ENCODE measurements at regions not wholly inside any gene's neighbourhood (a gene's known extent, or its start where the extent isn't known, plus 50 kb on each side); places are given as distances from the start of the nearest gene placed in this dataset.

GRCh38 chr2:138110453-138111083 lies 146.3 kb downstream of the HNMT start:
- no peak for TF ChIP-seq MYC (IDR thresholded peaks at IDR 0.05; ENCODE audit: low read depth, low read length)
- TF ChIP-seq, protein P1, sequence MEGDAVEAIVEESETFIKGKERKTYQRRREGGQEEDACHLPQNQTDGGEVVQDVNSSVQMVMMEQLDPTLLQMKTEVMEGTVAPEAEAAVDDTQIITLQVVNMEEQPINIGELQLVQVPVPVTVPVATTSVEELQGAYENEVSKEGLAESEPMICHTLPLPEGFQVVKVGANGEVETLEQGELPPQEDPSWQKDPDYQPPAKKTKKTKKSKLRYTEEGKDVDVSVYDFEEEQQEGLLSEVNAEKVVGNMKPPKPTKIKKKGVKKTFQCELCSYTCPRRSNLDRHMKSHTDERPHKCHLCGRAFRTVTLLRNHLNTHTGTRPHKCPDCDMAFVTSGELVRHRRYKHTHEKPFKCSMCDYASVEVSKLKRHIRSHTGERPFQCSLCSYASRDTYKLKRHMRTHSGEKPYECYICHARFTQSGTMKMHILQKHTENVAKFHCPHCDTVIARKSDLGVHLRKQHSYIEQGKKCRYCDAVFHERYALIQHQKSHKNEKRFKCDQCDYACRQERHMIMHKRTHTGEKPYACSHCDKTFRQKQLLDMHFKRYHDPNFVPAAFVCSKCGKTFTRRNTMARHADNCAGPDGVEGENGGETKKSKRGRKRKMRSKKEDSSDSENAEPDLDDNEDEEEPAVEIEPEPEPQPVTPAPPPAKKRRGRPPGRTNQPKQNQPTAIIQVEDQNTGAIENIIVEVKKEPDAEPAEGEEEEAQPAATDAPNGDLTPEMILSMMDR (IDR thresholded peaks at IDR 0.05; ENCODE audit: extremely low read depth in 1 of 2, insufficient read depth in 1 of 2, low read depth in 1 of 2, low read length in 2 of 2), result no peak
- no peak for TF ChIP-seq MAX (IDR thresholded peaks at IDR 0.05; ENCODE audit: insufficient read depth, insufficient read length)
- no peak for TF ChIP-seq GATA2 (IDR thresholded peaks at IDR 0.05; ENCODE audit: insufficient read depth, insufficient read length, low read depth, low read length)
- TF ChIP-seq POLR2A (IDR thresholded peaks at IDR 0.05; ENCODE audit: low read depth, low read length), result no peak
- no peak for TF ChIP-seq EZH2 (IDR thresholded peaks at IDR 0.05; ENCODE audit: borderline replicate concordance, low read depth, low read length, severe bottlenecking)
- TF ChIP-seq POLR2AphosphoS5 (IDR thresholded peaks at IDR 0.05; ENCODE audit: insufficient read depth, low read depth, low read length), result no peak

All from endothelial cell of umbilical vein (primary cell).